Natural killer cell (primary cell): ENCODE measurements at regions not wholly inside any gene's neighbourhood (a gene's known extent, or its start where the extent isn't known, plus 50 kb on each side); places are given as distances from the start of the nearest gene placed in this dataset.

Experiments used
- ATAC-seq, 3 donors: fragments of 150-1000 bp in 2 of 3; fragments of 200-7000 bp in 1 of 3; cut with Tn5 transposase; 1 replicate in 1 of 3; 2 replicates in 2 of 3; pipeline ENCODE4 v1.10.0; 2021; ENCODE audit warnings: mild to moderate bottlenecking in 2 of 3, moderate library complexity in 2 of 3
- DNase-seq, 2 donors: peaks; one replicate each; pipeline versions ENCODE4 v3.0.0 to v3.0.0-alpha.2; 2013 to 2021; ENCODE audit warnings: mixed read lengths in 1 of 2
- H3K27ac ChIP-seq: one replicate; pipeline ENCODE4 v1.5.1; 2013; ENCODE audit warnings: mild to moderate bottlenecking, low read length
- H3K27me3 ChIP-seq: one replicate; pipeline ENCODE4 v1.6.1; 2013; ENCODE audit warnings: low read length; ENCODE audit not compliant: control insufficient read depth, insufficient read depth
- H3K36me3 ChIP-seq: one replicate; pipeline ENCODE4 v1.6.1; 2013; ENCODE audit warnings: low read length; ENCODE audit not compliant: control insufficient read depth, insufficient read depth
- H3K4me1 ChIP-seq: one replicate; pipeline ENCODE4 v1.6.1; 2013; ENCODE audit warnings: low read length; ENCODE audit not compliant: control insufficient read depth, insufficient read depth
- H3K4me3 ChIP-seq: one replicate; pipeline ENCODE4 v1.5.1; 2013; ENCODE audit warnings: low read length
- H3K9me3 ChIP-seq: one replicate; pipeline ENCODE4 v1.6.1; 2013; ENCODE audit warnings: low read length; ENCODE audit not compliant: control insufficient read depth, insufficient read depth
- H3K27ac Mint-ChIP-seq, 2 donors: one replicate each; pipeline ENCODE4 v1.8.0; 2022; ENCODE audit warnings: mild to moderate bottlenecking in 2 of 2, mixed read lengths in 2 of 2, moderate library complexity in 1 of 2
- H3K27me3 Mint-ChIP-seq, 2 donors: one replicate each; pipeline ENCODE4 v1.8.0; 2022; ENCODE audit warnings: low read depth in 2 of 2, mixed read lengths in 2 of 2
- H3K36me3 Mint-ChIP-seq: one replicate; pipeline ENCODE4 v1.8.0; 2022; ENCODE audit warnings: mixed read lengths
- H3K4me1 Mint-ChIP-seq, 2 donors: one replicate each; pipeline ENCODE4 v1.8.0; 2022; ENCODE audit warnings: mixed read lengths in 2 of 2
- H3K4me3 Mint-ChIP-seq: one replicate; pipeline ENCODE4 v1.8.0; 2022; ENCODE audit warnings: mild to moderate bottlenecking, moderate library complexity, mixed read lengths
- H3K9me3 Mint-ChIP-seq, 2 donors: one replicate each; pipeline ENCODE4 v1.8.0; 2022; ENCODE audit warnings: mixed read lengths in 2 of 2
- WGBS: methylation state at CpG from one replicate; pipeline ENCODE4 v1.1.7; 2013; ENCODE audit warnings: missing lambda C conversion rate; ENCODE audit not compliant: insufficient coverage; 5-methylcytosine and 5-hydroxymethylcytosine counted together
- intact Hi-C: fragments of 100-400 bp; cut with micrococcal nuclease; formaldehyde crosslinking; loops from one replicate; pipeline ENCODE4 v1.14.2; 2022
- TF ChIP-seq, protein P1 (sequence below): fragments of 200-600 bp; IDR thresholded peaks from one replicate; pipeline ENCODE4 v1.8.0; 2022; ENCODE audit warnings: antibody characterized with exemption

DNA sequence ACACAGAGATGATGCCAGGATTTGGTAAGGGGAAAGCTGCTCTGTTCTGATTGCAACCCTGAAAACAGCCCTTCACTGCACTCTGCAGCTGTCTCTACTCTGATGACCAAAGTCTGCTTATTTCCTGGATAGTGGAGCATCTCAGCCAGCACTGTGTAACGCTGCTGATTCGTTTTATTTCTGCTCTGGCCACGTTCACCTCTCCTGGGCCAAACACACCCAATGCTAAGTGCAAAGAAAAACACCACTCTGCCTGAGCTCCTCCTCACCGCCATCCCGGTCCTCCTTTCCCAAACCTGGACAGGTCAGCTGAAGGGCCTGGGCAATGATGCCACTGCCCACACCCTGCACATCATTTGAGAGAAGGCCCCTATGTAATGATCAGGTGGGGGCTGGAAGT, 529.3 kb upstream of the B3GAT1 start:
- Histone ChIP-seq H3K4me3 (no peak overlapping the region), H3K36me3 (no peaks in the 10 kb centered on the region), H3K9me3 (no peaks in the 10 kb centered on the region), H3K27me3 (no peaks in the 10 kb centered on the region), H3K4me1 (no peaks in the 10 kb centered on the region), H3K27ac (no peak overlapping the region)
- Mint-ChIP-seq H3K4me1 (no peaks in the 10 kb centered on the region), H3K27ac (no peak overlapping the region), H3K36me3 (no peaks in the 10 kb centered on the region), H3K9me3 (no peaks in the 10 kb centered on the region), H3K4me3 (no peak overlapping the region), H3K27me3 (no peaks in the 10 kb centered on the region)
- DNase-seq (no peak), ATAC-seq (no peak)
- 48% methylated on average over 4 of the region's 5 CpGs for WGBS
- intact Hi-C loops: no loop called here
- TF ChIP-seq, protein P1, sequence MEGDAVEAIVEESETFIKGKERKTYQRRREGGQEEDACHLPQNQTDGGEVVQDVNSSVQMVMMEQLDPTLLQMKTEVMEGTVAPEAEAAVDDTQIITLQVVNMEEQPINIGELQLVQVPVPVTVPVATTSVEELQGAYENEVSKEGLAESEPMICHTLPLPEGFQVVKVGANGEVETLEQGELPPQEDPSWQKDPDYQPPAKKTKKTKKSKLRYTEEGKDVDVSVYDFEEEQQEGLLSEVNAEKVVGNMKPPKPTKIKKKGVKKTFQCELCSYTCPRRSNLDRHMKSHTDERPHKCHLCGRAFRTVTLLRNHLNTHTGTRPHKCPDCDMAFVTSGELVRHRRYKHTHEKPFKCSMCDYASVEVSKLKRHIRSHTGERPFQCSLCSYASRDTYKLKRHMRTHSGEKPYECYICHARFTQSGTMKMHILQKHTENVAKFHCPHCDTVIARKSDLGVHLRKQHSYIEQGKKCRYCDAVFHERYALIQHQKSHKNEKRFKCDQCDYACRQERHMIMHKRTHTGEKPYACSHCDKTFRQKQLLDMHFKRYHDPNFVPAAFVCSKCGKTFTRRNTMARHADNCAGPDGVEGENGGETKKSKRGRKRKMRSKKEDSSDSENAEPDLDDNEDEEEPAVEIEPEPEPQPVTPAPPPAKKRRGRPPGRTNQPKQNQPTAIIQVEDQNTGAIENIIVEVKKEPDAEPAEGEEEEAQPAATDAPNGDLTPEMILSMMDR: no peak

DNA sequence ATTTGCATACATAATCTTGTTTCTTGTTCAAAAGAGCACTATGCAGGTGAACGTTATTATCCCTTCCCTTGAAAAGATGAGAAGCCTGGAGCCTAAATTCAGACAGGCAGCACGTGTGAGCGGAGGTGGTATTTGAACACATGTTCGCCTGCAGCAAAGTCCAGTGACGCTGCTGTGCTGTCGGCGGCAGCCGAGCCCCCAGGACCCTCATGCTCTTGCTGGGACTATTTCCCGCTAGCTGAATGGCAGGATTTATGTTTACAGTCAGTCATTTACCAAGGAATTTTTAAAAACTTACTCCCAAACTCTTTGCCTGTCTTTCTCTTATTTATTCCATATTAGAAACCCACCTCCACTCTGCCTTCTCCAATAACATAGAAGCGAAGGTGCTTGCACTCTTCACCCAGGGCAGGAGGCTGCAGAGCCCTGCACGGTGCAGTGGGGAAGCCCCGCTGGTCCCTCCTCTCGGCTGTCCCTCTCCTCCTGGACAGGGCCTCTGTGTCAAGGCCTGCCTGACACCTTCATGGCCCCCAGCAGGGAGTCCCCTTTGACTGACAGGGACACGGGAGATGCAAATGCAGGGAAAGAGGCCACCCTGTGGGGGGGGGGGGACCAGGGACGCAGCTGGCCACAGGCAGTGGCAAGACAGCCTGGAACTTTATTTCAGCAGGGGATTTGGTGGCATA, 528.5 kb upstream of the B3GAT1 start:
- no peaks in the 10 kb centered on the region for H3K36me3 Mint-ChIP-seq
- no peak for ATAC-seq
- WGBS: 81% methylated on average over 14 of the region's 15 CpGs
- Histone ChIP-seq H3K9me3 (no peaks in the 10 kb centered on the region), H3K4me1 (no peaks in the 10 kb centered on the region), H3K36me3 (no peaks in the 10 kb centered on the region), H3K27ac (no peak overlapping the region), H3K27me3 (no peaks in the 10 kb centered on the region), H3K4me3 (no peak overlapping the region)
- no peaks in the 10 kb centered on the region for H3K27me3 Mint-ChIP-seq
- no peak overlapping the region for H3K4me3 Mint-ChIP-seq
- no peak overlapping the region for H3K27ac Mint-ChIP-seq
- no peaks in the 10 kb centered on the region for H3K9me3 Mint-ChIP-seq
- no peaks in the 10 kb centered on the region for H3K4me1 Mint-ChIP-seq
- no peak for DNase-seq
- intact Hi-C loops: no loop called here
- TF ChIP-seq, protein P1: no peak

DNA sequence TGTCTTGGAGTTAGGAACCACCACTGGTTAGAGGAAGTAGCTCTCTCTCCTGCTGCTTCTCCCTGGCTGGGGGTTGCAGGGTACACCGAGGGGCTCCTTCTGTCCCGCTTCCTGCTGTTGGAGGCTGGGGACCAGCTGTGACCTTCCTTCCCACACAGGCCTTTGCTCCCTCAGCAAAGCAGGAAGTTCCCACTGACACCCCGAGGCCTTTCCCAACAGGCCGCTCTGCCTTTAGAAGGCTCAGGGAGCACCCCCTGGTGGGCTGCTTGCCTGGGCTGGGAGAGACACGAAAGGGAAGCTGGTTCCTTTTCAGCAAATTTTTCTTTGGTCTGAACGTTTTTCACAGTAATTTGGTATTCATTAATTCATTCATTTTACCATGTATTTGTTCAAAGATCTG, 527.9 kb upstream of the B3GAT1 start:
- H3K27me3 ChIP-seq: no peaks in the 10 kb centered on the region
- DNase-seq (no peak), ATAC-seq (no peak)
- H3K36me3 ChIP-seq: no peaks in the 10 kb centered on the region
- no peaks in the 10 kb centered on the region for H3K9me3 Mint-ChIP-seq
- no peak overlapping the region for H3K4me3 Mint-ChIP-seq
- intact Hi-C loops: no loop called here
- no peak overlapping the region for H3K4me3 ChIP-seq
- TF ChIP-seq, protein P1: no peak
- no peaks in the 10 kb centered on the region for H3K4me1 Mint-ChIP-seq
- H3K27ac ChIP-seq: no peak overlapping the region
- H3K27me3 Mint-ChIP-seq: no peaks in the 10 kb centered on the region
- no peak overlapping the region for H3K27ac Mint-ChIP-seq
- WGBS: 47% methylated on average over 5 of the region's 6 CpGs
- no peaks in the 10 kb centered on the region for H3K36me3 Mint-ChIP-seq
- no peaks in the 10 kb centered on the region for H3K9me3 ChIP-seq
- no peaks in the 10 kb centered on the region for H3K4me1 ChIP-seq

DNA sequence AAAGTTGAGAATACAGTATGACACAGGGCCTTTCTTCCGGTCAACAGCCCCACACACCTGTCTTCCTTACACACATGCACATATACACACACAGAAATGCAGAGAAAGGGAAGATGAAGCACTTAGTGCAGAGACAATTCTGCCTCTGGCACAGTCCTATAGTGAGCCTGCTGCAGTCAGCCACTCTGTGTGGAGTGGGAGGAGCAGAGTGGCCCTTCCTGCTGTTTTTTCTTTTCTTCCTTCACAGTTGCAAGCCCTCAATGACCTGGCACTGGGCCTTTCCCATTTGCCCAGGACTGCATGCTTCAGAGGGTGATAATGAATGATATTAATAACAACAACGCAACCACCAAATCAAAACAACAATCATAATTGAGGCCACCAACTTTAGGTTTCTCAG, 527.0 kb upstream of the B3GAT1 start:
- no peak overlapping the region for H3K4me3 ChIP-seq
- intact Hi-C loops: no loop called here
- Mint-ChIP-seq H3K27ac (no peak overlapping the region), H3K4me1 (no peaks in the 10 kb centered on the region), H3K4me3 (no peak overlapping the region), H3K27me3 (no peaks in the 10 kb centered on the region), H3K9me3 (no peaks in the 10 kb centered on the region), H3K36me3 (no peaks in the 10 kb centered on the region)
- H3K27ac ChIP-seq: no peak overlapping the region
- 100% methylated on average over 1 of the region's 2 CpGs for WGBS
- TF ChIP-seq, protein P1: no peak
- H3K27me3 ChIP-seq: no peaks in the 10 kb centered on the region
- DNase-seq (no peak), ATAC-seq (no peak)
- H3K4me1 ChIP-seq: no peaks in the 10 kb centered on the region
- no peaks in the 10 kb centered on the region for H3K36me3 ChIP-seq
- no peaks in the 10 kb centered on the region for H3K9me3 ChIP-seq
